ENCODE measurements at regions not wholly inside any gene's neighbourhood (a gene's known extent, or its start where the extent isn't known, plus 50 kb on each side); places are given as distances from the start of the nearest gene placed in this dataset.

DNA sequence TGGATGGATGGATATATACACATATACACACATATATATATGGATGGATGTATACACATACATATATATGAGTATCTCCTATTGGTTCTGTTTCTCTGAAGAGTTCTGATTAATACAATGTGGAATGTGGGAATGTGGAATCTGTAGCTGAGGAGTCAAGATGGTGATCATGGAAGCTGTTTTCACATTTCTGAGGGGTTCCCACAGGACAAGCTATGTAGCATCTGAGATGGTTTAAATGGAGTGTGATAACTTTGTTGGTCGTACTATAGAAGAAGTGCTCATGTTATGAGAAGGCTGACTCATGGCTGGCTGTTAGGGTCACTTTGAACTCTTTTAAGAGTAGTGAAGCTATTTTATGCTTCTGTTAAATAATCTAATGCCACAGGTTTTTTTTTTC is 279.7 kb downstream of the MEIS1 start:
- TF ChIP-seq, protein P1, sequence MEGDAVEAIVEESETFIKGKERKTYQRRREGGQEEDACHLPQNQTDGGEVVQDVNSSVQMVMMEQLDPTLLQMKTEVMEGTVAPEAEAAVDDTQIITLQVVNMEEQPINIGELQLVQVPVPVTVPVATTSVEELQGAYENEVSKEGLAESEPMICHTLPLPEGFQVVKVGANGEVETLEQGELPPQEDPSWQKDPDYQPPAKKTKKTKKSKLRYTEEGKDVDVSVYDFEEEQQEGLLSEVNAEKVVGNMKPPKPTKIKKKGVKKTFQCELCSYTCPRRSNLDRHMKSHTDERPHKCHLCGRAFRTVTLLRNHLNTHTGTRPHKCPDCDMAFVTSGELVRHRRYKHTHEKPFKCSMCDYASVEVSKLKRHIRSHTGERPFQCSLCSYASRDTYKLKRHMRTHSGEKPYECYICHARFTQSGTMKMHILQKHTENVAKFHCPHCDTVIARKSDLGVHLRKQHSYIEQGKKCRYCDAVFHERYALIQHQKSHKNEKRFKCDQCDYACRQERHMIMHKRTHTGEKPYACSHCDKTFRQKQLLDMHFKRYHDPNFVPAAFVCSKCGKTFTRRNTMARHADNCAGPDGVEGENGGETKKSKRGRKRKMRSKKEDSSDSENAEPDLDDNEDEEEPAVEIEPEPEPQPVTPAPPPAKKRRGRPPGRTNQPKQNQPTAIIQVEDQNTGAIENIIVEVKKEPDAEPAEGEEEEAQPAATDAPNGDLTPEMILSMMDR (IDR thresholded peaks at IDR 0.05): no peak
- Mint-ChIP-seq H3K4me3 (ENCODE audit: unreplicated experiment) (no peak overlapping the region), H3K27ac (ENCODE audit: unreplicated experiment) (no peak overlapping the region), H3K27me3 (ENCODE audit: unreplicated experiment) (no peaks in the 10 kb centered on the region), H3K9me3 (ENCODE audit: unreplicated experiment) (no peaks in the 10 kb centered on the region), H3K36me3 (ENCODE audit: unreplicated experiment) (no peaks in the 10 kb centered on the region), H3K4me1 (ENCODE audit: unreplicated experiment) (no peaks in the 10 kb centered on the region)
- DNase-seq (ENCODE audit: extremely low spot score, unreplicated experiment): no peak

- peaks cover 3% of the 10 kb centered on the region for H3K9me3 Mint-ChIP-seq (ENCODE audit: unreplicated experiment)
- no peak overlapping the region for H3K4me3 Mint-ChIP-seq (ENCODE audit: unreplicated experiment)
- H3K27ac Mint-ChIP-seq (ENCODE audit: unreplicated experiment): no peak overlapping the region
- H3K36me3 Mint-ChIP-seq (ENCODE audit: unreplicated experiment): no peaks in the 10 kb centered on the region
- DNase-seq (ENCODE audit: extremely low spot score, unreplicated experiment): no peak
- TF ChIP-seq, protein P1 (IDR thresholded peaks at IDR 0.05): no peak
- no peaks in the 10 kb centered on the region for H3K4me1 Mint-ChIP-seq (ENCODE audit: unreplicated experiment)
- H3K27me3 Mint-ChIP-seq (ENCODE audit: unreplicated experiment): no peaks in the 10 kb centered on the region
Measured at GRCh38 chr2:66717218-66717905, 282.4 kb downstream of the MEIS1 start.

- peaks cover 3% of the 10 kb centered on the region for H3K9me3 Mint-ChIP-seq (ENCODE audit: unreplicated experiment)
- TF ChIP-seq, protein P1 (IDR thresholded peaks at IDR 0.05): no peak
- no peak overlapping the region for H3K4me3 Mint-ChIP-seq (ENCODE audit: unreplicated experiment)
- DNase-seq (ENCODE audit: extremely low spot score, unreplicated experiment): no peak
- no peaks in the 10 kb centered on the region for H3K4me1 Mint-ChIP-seq (ENCODE audit: unreplicated experiment)
- H3K36me3 Mint-ChIP-seq (ENCODE audit: unreplicated experiment): no peaks in the 10 kb centered on the region
- H3K27ac Mint-ChIP-seq (ENCODE audit: unreplicated experiment): no peak overlapping the region
- H3K27me3 Mint-ChIP-seq (ENCODE audit: unreplicated experiment): peaks cover 2% of the 10 kb centered on the region
Measured at GRCh38 chr2:66717973-66718372, 283.0 kb downstream of the MEIS1 start.

DNA sequence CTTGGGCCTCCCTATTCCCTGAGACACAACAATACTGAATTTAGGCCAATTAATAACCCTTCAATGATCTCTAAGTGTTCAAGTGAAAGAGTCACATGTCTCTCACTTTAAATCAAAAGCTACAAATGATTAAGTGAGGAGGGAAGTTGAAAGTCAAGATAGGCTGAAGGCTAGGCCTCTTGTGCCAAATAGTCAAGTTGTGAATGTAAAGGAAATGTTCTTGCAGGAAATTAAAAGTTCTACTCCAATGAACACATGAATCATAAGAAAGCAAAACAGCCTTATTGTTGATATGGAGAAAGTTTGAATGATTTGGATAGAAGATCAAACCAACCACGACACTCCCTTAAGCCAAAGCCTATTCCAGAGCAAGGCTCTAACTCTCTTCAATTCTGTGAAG is 286.9 kb downstream of the MEIS1 start:
- H3K9me3 Mint-ChIP-seq (ENCODE audit: unreplicated experiment): peaks cover 3% of the 10 kb centered on the region
- TF ChIP-seq, protein P1 (IDR thresholded peaks at IDR 0.05): no peak
- no peak for DNase-seq (ENCODE audit: extremely low spot score, unreplicated experiment)
- H3K27ac Mint-ChIP-seq (ENCODE audit: unreplicated experiment): no peak overlapping the region
- H3K36me3 Mint-ChIP-seq (ENCODE audit: unreplicated experiment): no peaks in the 10 kb centered on the region
- no peaks in the 10 kb centered on the region for H3K4me1 Mint-ChIP-seq (ENCODE audit: unreplicated experiment)
- H3K27me3 Mint-ChIP-seq (ENCODE audit: unreplicated experiment): peaks cover 10% of the 10 kb centered on the region
- H3K4me3 Mint-ChIP-seq (ENCODE audit: unreplicated experiment): no peak overlapping the region

DNA sequence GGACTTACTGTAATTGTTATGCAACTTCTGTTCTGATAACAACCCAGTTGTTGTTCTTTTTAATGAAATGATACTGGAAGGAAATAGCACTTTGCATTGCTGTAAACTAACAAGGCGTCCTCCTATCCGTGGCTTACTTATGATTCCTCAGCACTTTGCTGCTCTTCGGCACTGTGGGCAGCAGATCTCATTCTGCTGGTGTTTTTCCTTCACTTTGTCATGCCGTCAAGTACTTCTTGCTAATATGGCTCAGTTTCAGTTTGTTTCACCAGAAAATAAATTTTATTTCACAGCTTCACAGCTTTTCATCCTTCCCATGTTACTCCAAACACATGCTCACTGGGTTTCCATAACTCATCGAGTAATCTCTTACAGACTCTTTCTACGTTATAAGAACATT is 289.3 kb downstream of the MEIS1 start:
- Mint-ChIP-seq H3K4me1 (ENCODE audit: unreplicated experiment) (no peaks in the 10 kb centered on the region), H3K27ac (ENCODE audit: unreplicated experiment) (no peak overlapping the region), H3K4me3 (ENCODE audit: unreplicated experiment) (no peak overlapping the region), H3K36me3 (ENCODE audit: unreplicated experiment) (no peaks in the 10 kb centered on the region), H3K27me3 (ENCODE audit: unreplicated experiment) (peaks cover 10% of the 10 kb centered on the region), H3K9me3 (ENCODE audit: unreplicated experiment) (peaks cover 3% of the 10 kb centered on the region)
- DNase-seq (ENCODE audit: extremely low spot score, unreplicated experiment): no peak
- TF ChIP-seq, protein P1 (IDR thresholded peaks at IDR 0.05): no peak
